Esophagus (tissue), 2 donors: ENCODE measurements at regions not wholly inside any gene's neighbourhood (a gene's known extent, or its start where the extent isn't known, plus 50 kb on each side); places are given as distances from the start of the nearest gene placed in this dataset.

Experiments
- H3K27ac ChIP-seq, 2 donors: one replicate each; pipeline ENCODE4 v1.5.1; 2013; ENCODE audit warnings: low read depth in 2 of 2, mild to moderate bottlenecking in 2 of 2, inconsistent platforms in 1 of 2, low read length in 1 of 2, moderate library complexity in 1 of 2
- H3K27me3 ChIP-seq, 2 donors: one replicate each; pipeline ENCODE4 v1.6.1; 2013; ENCODE audit warnings: low read length in 2 of 2, control low read depth in 1 of 2, mild to moderate bottlenecking in 1 of 2; ENCODE audit not compliant: insufficient read depth in 2 of 2, control insufficient read depth in 1 of 2
- H3K36me3 ChIP-seq, 2 donors: one replicate each; pipeline ENCODE4 v1.6.1; 2013; ENCODE audit warnings: low read length in 1 of 2; ENCODE audit not compliant: control insufficient read depth in 2 of 2, insufficient read depth in 2 of 2
- H3K4me1 ChIP-seq, 2 donors: one replicate each; pipeline ENCODE4 v1.6.1; 2013; ENCODE audit warnings: low read length in 1 of 2; ENCODE audit not compliant: control insufficient read depth in 2 of 2, insufficient read depth in 2 of 2
- H3K4me3 ChIP-seq, 2 donors: one replicate each; pipeline ENCODE4 v1.5.1; 2013; ENCODE audit warnings: low read length in 2 of 2, mild to moderate bottlenecking in 2 of 2, low read depth in 1 of 2, moderate library complexity in 1 of 2
- H3K9me3 ChIP-seq, 2 donors: one replicate each; pipeline ENCODE4 v1.6.1; 2013; ENCODE audit warnings: mild to moderate bottlenecking in 2 of 2, low read depth in 1 of 2, low read length in 1 of 2, moderate library complexity in 1 of 2; ENCODE audit not compliant: control insufficient read depth in 2 of 2, insufficient read depth in 1 of 2
- WGBS, 2 donors: extraction: QIAGEN DNeasy Blood & Tissue Kit; methylation state at CpG; one replicate each; pipeline ENCODE4 v1.1.7; 2013; 5-methylcytosine and 5-hydroxymethylcytosine counted together
- donor health status: healthy with polysubstance abuse.
- donor health status: Bipolar disorder and iron deficiency.

DNA sequence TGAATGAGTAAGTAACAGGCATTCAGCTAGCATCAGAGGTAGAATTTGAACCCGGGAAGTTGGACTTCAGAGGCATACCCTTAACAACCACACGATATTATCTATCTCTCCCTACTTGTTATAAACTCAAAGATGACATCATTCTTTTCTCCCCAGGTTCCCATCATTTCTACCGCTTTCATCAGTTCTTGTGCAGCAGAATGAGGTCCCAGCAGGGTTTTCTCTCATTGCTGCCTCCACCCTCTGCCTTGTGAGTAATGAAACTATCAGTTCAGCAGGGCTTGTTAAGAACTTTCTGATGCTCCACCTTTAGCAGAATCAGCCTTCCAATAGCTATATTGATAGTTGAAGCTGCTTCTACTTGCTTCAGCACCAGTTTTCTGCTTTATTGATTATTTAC, 487.5 kb upstream of the KCNMB2 start:
- Histone ChIP-seq H3K4me1 (no peaks in the 10 kb centered on the region), H3K27me3 (no peaks in the 10 kb centered on the region), H3K4me3 (no peak overlapping the region), H3K36me3 (no peaks in the 10 kb centered on the region), H3K9me3 (no peaks in the 10 kb centered on the region), H3K27ac (no peak overlapping the region)
- WGBS, 2 donors: 71 to 73% methylated on average over 3 of the region's 3 CpGs

DNA sequence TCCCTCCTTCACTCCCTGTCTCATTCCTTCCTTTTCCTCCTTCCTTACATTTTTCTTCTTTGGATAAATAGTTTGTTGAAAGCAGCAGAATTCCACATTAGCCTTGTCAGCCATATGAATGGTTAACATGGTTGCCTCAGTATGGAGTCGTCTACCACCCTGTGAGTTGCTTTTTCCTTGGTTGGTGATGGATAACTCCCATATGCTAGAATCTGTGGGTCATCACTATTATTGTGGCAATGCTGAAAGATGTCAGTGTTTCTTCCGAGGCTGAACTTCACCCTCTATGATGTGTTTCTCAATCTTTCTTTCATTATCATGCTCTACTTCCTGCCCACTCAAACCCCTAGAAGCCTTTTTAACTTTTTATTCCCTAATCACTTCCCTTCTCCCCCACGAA, 481.8 kb upstream of the KCNMB2 start:
- Histone ChIP-seq H3K4me1 (no peaks in the 10 kb centered on the region), H3K36me3 (no peaks in the 10 kb centered on the region), H3K4me3 (no peak overlapping the region), H3K9me3 (no peaks in the 10 kb centered on the region), H3K27ac (no peak overlapping the region), H3K27me3 (no peaks in the 10 kb centered on the region)
- 77 to 79% methylated on average over 3 of the region's 3 CpGs for WGBS, 2 donors

- Histone ChIP-seq H3K4me1 (no peaks in the 10 kb centered on the region), H3K27ac (no peak overlapping the region), H3K27me3 (no peaks in the 10 kb centered on the region), H3K9me3 (no peaks in the 10 kb centered on the region), H3K4me3 (no peak overlapping the region), H3K36me3 (no peaks in the 10 kb centered on the region)
- 80 to 83% methylated on average over 2 of the region's 2 CpGs for WGBS, 2 donors
Observed at GRCh38 chr3:178055939-178056338, 480.3 kb upstream of the KCNMB2 start.

DNA sequence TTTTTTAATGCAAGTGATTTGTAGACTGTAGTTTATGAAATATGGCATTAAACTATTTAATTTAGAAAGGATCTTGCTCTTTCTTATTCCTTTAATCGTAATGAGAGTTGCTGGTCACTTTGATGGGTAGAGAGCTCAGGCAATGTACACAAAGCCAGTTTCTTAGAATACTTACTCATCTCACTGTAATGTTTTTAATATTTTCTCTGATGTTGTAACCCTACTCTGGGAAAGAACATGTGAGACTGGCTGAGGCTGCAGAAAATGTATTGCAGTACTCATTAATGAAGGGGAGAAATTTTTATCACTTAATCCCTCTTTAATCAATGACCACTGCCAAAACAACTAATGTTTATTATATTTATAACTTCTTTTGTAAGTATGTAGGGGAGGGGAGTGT, 479.4 kb upstream of the KCNMB2 start:
- WGBS, 2 donors: 97 to 98% methylated on average over 1 of the region's 1 CpG
- Histone ChIP-seq H3K4me1 (no peaks in the 10 kb centered on the region), H3K9me3 (no peaks in the 10 kb centered on the region)

GRCh38 chr3:178058629-178059028, 477.6 kb upstream of the KCNMB2 start:
- 86 to 90% methylated on average over 6 of the region's 6 CpGs for WGBS, 2 donors
- H3K27me3 ChIP-seq: no peaks in the 10 kb centered on the region
- no peaks in the 10 kb centered on the region for H3K9me3 ChIP-seq
- H3K27ac ChIP-seq: no peak overlapping the region
- no peak overlapping the region for H3K4me3 ChIP-seq
- no peaks in the 10 kb centered on the region for H3K36me3 ChIP-seq
- no peaks in the 10 kb centered on the region for H3K4me1 ChIP-seq

More for the DNA sequence above, 479.4 kb upstream of the KCNMB2 start:
- H3K36me3 ChIP-seq: no peaks in the 10 kb centered on the region
- no peaks in the 10 kb centered on the region for H3K27me3 ChIP-seq
- no peak overlapping the region for H3K4me3 ChIP-seq
- no peak overlapping the region for H3K27ac ChIP-seq

DNA sequence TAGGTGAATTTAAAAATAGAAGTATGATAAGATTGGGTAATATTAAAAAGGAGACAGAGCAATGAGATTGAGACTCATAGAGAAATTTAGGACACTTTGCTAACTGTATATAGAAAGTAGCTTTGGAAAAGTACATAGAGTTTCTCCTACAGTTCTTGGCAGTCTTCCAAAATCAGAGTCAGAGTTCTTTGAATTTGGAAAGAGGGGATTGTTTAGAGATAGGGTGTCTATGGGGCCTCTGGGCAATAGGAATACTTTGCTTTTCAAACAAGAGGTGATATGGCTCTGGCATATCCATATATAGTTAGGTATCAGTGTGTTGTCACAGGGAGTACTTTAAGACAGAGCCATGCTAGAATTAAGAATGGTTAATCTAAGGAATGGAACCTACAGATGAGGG, 477.1 kb upstream of the KCNMB2 start:
- Histone ChIP-seq H3K27me3 (no peaks in the 10 kb centered on the region), H3K4me3 (no peak overlapping the region), H3K9me3 (no peaks in the 10 kb centered on the region), H3K27ac (no peak overlapping the region), H3K4me1 (no peaks in the 10 kb centered on the region), H3K36me3 (no peaks in the 10 kb centered on the region)

GRCh38 chr3:178059836-178060235, 476.4 kb upstream of the KCNMB2 start:
- no peak overlapping the region for H3K27ac ChIP-seq
- H3K27me3 ChIP-seq: no peaks in the 10 kb centered on the region
- no peaks in the 10 kb centered on the region for H3K4me1 ChIP-seq
- no peaks in the 10 kb centered on the region for H3K36me3 ChIP-seq
- H3K9me3 ChIP-seq: no peaks in the 10 kb centered on the region
- H3K4me3 ChIP-seq: no peak overlapping the region
- 82 to 84% methylated on average over 6 of the region's 6 CpGs for WGBS, 2 donors

GRCh38 chr3:178060407-178060806, 475.8 kb upstream of the KCNMB2 start:
- Histone ChIP-seq H3K9me3 (no peaks in the 10 kb centered on the region), H3K36me3 (no peaks in the 10 kb centered on the region), H3K4me1 (no peaks in the 10 kb centered on the region), H3K27me3 (no peaks in the 10 kb centered on the region), H3K4me3 (no peak overlapping the region), H3K27ac (no peak overlapping the region)
- 62 to 66% methylated on average over 2 of the region's 2 CpGs for WGBS, 2 donors

DNA sequence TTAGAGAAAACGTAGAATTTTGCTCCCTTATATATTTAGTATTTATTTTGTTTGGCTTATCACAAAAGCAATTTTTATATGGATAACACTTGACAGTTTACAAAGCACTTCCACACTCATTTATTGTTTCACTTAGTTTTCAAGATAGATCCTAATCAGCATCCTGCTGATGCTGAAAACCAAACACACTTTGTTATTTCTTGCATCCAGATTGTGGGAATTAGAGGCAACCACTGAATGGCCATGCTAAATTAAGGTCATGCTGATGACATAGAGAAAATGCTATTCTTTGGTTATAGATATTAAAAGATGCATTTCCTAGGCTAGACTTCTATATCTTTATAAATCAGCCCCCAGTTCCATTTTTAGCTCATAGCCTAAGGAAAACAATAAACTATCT, 474.1 kb upstream of the KCNMB2 start:
- Histone ChIP-seq H3K27me3 (no peaks in the 10 kb centered on the region), H3K27ac (no peak overlapping the region), H3K9me3 (no peaks in the 10 kb centered on the region), H3K4me3 (no peak overlapping the region), H3K36me3 (no peaks in the 10 kb centered on the region), H3K4me1 (no peaks in the 10 kb centered on the region)
- 75 to 88% methylated on average over 1 of the region's 1 CpG for WGBS, 2 donors

DNA sequence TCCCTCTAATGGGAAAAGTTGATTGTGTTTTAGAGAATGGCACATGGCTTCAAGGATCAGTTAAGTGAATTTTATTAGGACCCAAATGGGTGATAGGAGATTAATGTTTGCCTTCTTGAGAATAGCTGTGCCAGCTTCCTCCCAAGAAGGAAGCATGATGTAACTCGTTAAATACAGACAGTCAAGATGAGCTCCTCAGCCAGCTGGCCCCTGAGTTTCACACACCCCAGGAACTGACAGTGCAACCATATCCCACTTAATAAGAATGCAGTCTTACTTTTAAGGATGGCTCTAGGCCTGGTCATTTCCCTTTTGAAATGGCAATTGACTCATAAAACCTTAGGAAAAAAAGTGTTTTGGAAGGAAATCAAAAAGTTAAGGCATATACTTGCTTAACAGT, 472.8 kb upstream of the KCNMB2 start:
- H3K27ac ChIP-seq: no peak overlapping the region
- no peaks in the 10 kb centered on the region for H3K4me1 ChIP-seq
- H3K9me3 ChIP-seq: no peaks in the 10 kb centered on the region
- H3K27me3 ChIP-seq: no peaks in the 10 kb centered on the region
- WGBS, 2 donors: 42 to 61% methylated on average over 1 of the region's 1 CpG
- no peak overlapping the region for H3K4me3 ChIP-seq
- H3K36me3 ChIP-seq: no peaks in the 10 kb centered on the region
